ENCODE measurements at regions not wholly inside any gene's neighbourhood (a gene's known extent, or its start where the extent isn't known, plus 50 kb on each side); places are given as distances from the start of the nearest gene placed in this dataset.

DNA sequence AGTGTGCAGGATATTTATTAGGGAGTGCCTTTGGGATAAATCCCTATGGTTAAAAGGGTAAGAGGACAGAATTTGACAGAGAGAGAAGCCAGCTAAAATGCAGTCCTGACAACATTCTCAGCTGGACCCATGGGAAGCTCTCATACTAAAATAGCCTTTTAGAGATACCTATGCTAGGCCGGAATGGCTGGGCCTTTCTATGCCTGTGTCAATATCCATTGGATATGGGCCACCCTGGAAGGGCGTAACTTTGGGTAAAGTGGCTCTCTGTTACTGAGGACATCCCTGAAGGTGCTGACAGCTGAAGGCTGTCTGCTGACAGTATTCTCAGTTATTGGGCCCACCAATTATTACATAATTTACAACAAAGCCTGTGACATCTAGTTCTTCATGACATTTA lies 613.0 kb upstream of the B3GALT2 start:
- H3K27me3 Mint-ChIP-seq (ENCODE audit: low read depth in 3 of 3): peaks cover 0 to 3% (median 0%) of the 10 kb centered on the region in 3 donors
- H3K4me1 Mint-ChIP-seq: no peaks in the 10 kb centered on the region
- no peak overlapping the region for H3K27ac Mint-ChIP-seq
- no peaks in the 10 kb centered on the region for H3K36me3 Mint-ChIP-seq
- no peak for DNase-seq
- peaks cover 0 to 6% (median 1%) of the 10 kb centered on the region in 6 donors for H3K9me3 Mint-ChIP-seq
- H3K4me3 Mint-ChIP-seq: no peak overlapping the region

GRCh38 chr1:193794239-193794638 lies 607.8 kb upstream of the B3GALT2 start:
- H3K27me3 Mint-ChIP-seq (ENCODE audit: low read depth in 3 of 3): no peaks in the 10 kb centered on the region
- no peak overlapping the region for H3K27ac Mint-ChIP-seq
- no peaks in the 10 kb centered on the region for H3K4me1 Mint-ChIP-seq
- H3K9me3 Mint-ChIP-seq: peaks cover 0 to 2% (median 0%) of the 10 kb centered on the region in 6 donors
- H3K4me3 Mint-ChIP-seq: no peak overlapping the region
- no peak for DNase-seq
- H3K36me3 Mint-ChIP-seq: no peaks in the 10 kb centered on the region

DNA sequence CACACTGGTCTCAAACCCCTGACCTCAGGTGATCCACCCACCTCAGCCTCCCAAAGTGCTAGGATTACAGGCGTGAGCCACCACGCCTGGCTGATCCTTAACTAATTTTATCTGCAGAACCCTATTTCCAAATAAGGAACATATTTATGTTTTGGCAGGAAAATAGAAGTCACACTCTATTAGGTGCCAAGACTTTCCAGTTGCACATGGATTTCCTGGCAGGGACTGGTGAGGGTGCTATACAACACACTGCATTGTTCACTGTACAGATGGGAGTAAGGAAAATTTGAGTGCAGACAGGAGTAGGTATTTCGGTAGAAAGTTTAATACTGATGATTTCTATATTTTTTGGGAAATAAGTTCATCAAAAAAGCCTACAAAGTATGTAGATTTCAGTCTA lies 605.3 kb upstream of the B3GALT2 start:
- Mint-ChIP-seq H3K9me3 (peaks cover 0 to 2% (median 0%) of the 10 kb centered on the region in 6 donors), H3K27ac (no peak overlapping the region), H3K36me3 (no peaks in the 10 kb centered on the region), H3K4me3 (no peak overlapping the region), H3K27me3 (ENCODE audit: low read depth in 3 of 3) (no peaks in the 10 kb centered on the region), H3K4me1 (no peaks in the 10 kb centered on the region)
- no peak for DNase-seq

GRCh38 chr1:193787061-193787460 lies 600.6 kb upstream of the B3GALT2 start:
- no peak overlapping the region for H3K4me3 Mint-ChIP-seq
- H3K27ac Mint-ChIP-seq: no peak overlapping the region
- no peak for DNase-seq

DNA sequence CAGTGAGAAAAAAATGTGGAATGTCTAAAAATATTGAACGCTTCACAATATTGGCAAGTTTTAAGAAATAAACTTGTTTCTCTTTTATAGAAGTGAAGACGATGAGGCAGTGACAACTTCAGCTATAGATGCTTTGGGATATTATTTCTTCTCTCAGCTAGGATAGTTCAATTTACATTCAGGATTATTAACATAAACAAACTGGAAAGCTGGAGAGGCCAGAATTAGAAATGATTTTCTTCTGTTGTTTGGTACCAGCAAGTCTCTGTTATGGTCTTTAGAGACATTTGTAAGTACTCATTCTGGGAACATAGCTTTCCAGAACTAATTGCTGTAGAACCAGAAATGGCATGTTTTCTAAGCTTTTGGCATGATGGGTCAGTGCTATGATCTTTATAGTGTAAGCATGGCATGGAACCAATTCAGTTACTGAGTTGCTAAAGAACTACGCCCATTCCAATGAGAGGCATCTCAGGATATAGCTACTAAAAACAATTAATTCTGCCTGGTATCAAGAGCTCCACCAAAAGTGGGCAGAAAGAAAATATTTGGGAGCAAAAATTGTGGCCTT lies 599.5 kb upstream of the B3GALT2 start:
- H3K4me3 Mint-ChIP-seq: no peak overlapping the region
- no peaks in the 10 kb centered on the region for H3K36me3 Mint-ChIP-seq
- no peak overlapping the region for H3K27ac Mint-ChIP-seq
- H3K4me1 Mint-ChIP-seq: no peaks in the 10 kb centered on the region
- H3K9me3 Mint-ChIP-seq: no peaks in the 10 kb centered on the region
- no peak for DNase-seq
- H3K27me3 Mint-ChIP-seq (ENCODE audit: low read depth in 3 of 3): no peaks in the 10 kb centered on the region

More at GRCh38 chr1:193787061-193787460, 600.6 kb upstream of the B3GALT2 start:
- H3K9me3 Mint-ChIP-seq: peaks cover 0 to 2% (median 0%) of the 10 kb centered on the region in 6 donors
- no peaks in the 10 kb centered on the region for H3K27me3 Mint-ChIP-seq (ENCODE audit: low read depth in 3 of 3)
- H3K4me1 Mint-ChIP-seq: no peaks in the 10 kb centered on the region
- no peaks in the 10 kb centered on the region for H3K36me3 Mint-ChIP-seq

GRCh38 chr1:193774536-193775323 lies 588.3 kb upstream of the B3GALT2 start:
- peaks cover 0 to 2% (median 2%) of the 10 kb centered on the region in 3 donors for H3K27me3 Mint-ChIP-seq (ENCODE audit: low read depth in 3 of 3)
- no peaks in the 10 kb centered on the region for H3K4me1 Mint-ChIP-seq
- H3K27ac Mint-ChIP-seq: no peak overlapping the region
- peaks cover 0 to 14% (median 5%) of the 10 kb centered on the region in 6 donors for H3K9me3 Mint-ChIP-seq
- no peak for DNase-seq
- H3K4me3 Mint-ChIP-seq: no peak overlapping the region
- peaks cover 0 to 3% (median 0%) of the 10 kb centered on the region in 3 donors for H3K36me3 Mint-ChIP-seq

DNA sequence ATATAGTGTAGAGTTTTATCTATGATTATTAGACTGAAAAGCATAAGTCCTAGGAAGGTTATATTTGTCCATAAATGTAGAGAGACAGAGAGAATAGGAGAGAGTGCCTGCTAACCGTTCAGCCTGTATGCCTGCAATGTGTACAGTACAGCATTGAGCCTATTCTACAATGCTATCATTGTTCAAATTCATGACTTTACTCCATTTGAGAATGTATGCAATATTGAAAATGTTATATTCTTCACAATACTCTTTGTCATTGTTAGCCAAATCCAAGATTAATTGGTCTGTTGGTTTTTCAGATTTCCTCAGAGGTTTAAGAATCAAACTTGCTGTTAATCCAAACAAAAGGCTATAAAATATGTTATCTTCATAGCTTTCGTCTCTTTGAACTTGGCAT lies 585.2 kb upstream of the B3GALT2 start:
- Mint-ChIP-seq H3K4me1 (no peaks in the 10 kb centered on the region), H3K36me3 (peaks cover 0 to 3% (median 0%) of the 10 kb centered on the region in 3 donors), H3K4me3 (no peak overlapping the region), H3K27ac (no peak overlapping the region), H3K27me3 (ENCODE audit: low read depth in 3 of 3) (peaks cover 0 to 2% (median 2%) of the 10 kb centered on the region in 3 donors), H3K9me3 (peaks cover 0 to 14% (median 5%) of the 10 kb centered on the region in 6 donors)
- DNase-seq: no peak

- Mint-ChIP-seq H3K4me1 (no peaks in the 10 kb centered on the region), H3K27me3 (ENCODE audit: low read depth in 3 of 3) (peaks cover 0 to 2% (median 0%) of the 10 kb centered on the region in 3 donors), H3K36me3 (no peaks in the 10 kb centered on the region), H3K4me3 (no peak overlapping the region), H3K9me3 (peaks cover 0 to 2% (median 0%) of the 10 kb centered on the region in 6 donors), H3K27ac (no peak overlapping the region)
- DNase-seq: no peak
Observed at GRCh38 chr1:193769651-193770050, 583.2 kb upstream of the B3GALT2 start.

DNA sequence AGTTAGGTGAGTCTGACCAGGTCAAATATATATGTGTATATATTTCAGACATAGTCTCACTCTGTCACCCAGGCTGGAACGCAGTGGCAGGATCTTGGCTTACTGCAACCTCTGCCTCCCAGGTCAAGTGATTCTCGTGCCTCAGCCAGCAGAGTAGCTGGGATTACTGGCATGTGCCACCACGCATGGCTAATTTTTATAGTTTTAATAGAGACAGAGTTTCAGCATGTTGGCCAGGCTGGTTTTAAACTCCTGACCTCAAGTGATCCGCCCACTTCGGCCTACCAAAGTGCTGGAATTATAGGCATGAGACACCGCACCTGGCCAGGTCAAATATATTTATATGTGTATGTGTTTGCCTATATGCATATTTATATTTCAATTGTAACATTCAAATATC lies 581.5 kb upstream of the B3GALT2 start:
- no peak for DNase-seq
- Mint-ChIP-seq H3K27ac (no peak overlapping the region), H3K36me3 (no peaks in the 10 kb centered on the region), H3K27me3 (ENCODE audit: low read depth in 3 of 3) (peaks cover 0 to 2% (median 0%) of the 10 kb centered on the region in 3 donors), H3K4me3 (no peak overlapping the region), H3K4me1 (no peaks in the 10 kb centered on the region), H3K9me3 (no peaks in the 10 kb centered on the region)

GRCh38 chr1:193766329-193766728 lies 579.9 kb upstream of the B3GALT2 start:
- Mint-ChIP-seq H3K36me3 (no peaks in the 10 kb centered on the region), H3K4me3 (no peak overlapping the region), H3K9me3 (no peaks in the 10 kb centered on the region), H3K4me1 (no peaks in the 10 kb centered on the region), H3K27ac (no peak overlapping the region), H3K27me3 (ENCODE audit: low read depth in 3 of 3) (peaks cover 0 to 2% (median 0%) of the 10 kb centered on the region in 3 donors)
- no peak for DNase-seq

DNA sequence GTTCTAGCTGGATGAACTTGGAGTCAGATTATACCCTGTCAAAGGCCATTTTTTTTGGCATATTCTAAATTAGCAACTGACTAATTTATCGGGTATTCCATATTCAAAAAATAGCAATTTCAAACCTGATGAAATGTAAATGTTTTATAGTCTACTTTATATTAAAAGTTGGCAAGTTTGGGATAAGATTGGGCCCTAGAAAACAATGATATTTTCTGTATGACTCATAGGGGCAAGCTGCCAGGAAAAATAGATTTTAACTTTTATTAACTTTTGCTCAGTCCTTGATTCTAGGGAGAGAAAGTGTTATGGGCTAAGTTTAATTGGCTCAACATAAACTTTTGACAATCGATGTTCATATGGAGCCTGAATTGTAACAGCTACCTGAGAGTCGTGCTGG lies 576.9 kb upstream of the B3GALT2 start:
- Mint-ChIP-seq H3K9me3 (no peaks in the 10 kb centered on the region), H3K4me1 (no peaks in the 10 kb centered on the region), H3K27ac (no peak overlapping the region), H3K27me3 (ENCODE audit: low read depth in 3 of 3) (no peaks in the 10 kb centered on the region), H3K4me3 (no peak overlapping the region), H3K36me3 (no peaks in the 10 kb centered on the region)
- DNase-seq: no peak

DNA sequence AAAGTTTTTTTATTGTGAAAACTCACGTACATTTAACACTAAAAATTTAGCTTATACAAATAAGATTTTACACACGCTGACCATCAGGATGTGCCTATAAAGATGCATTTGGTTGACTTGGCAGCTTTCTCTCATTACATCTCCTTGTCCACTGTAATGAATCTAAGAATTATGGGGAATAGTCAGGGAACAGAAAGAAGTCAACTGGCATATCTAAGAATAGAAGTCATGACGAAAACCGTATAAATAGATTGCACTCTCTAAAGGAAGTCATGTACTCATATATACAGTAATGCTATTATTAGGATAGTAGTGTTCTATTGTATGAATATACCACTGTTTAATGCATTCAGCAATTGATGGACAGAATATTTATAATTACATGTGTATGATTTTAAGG lies 575.8 kb upstream of the B3GALT2 start:
- no peaks in the 10 kb centered on the region for H3K9me3 Mint-ChIP-seq
- no peaks in the 10 kb centered on the region for H3K36me3 Mint-ChIP-seq
- H3K4me1 Mint-ChIP-seq: no peaks in the 10 kb centered on the region
- no peak overlapping the region for H3K4me3 Mint-ChIP-seq
- no peak overlapping the region for H3K27ac Mint-ChIP-seq
- no peaks in the 10 kb centered on the region for H3K27me3 Mint-ChIP-seq (ENCODE audit: low read depth in 3 of 3)
- DNase-seq: no peak

- no peak for DNase-seq
- H3K27me3 Mint-ChIP-seq (ENCODE audit: low read depth in 3 of 3): no peaks in the 10 kb centered on the region
- H3K4me3 Mint-ChIP-seq: no peak overlapping the region
- no peak overlapping the region for H3K27ac Mint-ChIP-seq
- no peaks in the 10 kb centered on the region for H3K9me3 Mint-ChIP-seq
- no peaks in the 10 kb centered on the region for H3K36me3 Mint-ChIP-seq
- H3K4me1 Mint-ChIP-seq: no peaks in the 10 kb centered on the region
Observed at GRCh38 chr1:193755441-193755840, 569.0 kb upstream of the B3GALT2 start.

DNA sequence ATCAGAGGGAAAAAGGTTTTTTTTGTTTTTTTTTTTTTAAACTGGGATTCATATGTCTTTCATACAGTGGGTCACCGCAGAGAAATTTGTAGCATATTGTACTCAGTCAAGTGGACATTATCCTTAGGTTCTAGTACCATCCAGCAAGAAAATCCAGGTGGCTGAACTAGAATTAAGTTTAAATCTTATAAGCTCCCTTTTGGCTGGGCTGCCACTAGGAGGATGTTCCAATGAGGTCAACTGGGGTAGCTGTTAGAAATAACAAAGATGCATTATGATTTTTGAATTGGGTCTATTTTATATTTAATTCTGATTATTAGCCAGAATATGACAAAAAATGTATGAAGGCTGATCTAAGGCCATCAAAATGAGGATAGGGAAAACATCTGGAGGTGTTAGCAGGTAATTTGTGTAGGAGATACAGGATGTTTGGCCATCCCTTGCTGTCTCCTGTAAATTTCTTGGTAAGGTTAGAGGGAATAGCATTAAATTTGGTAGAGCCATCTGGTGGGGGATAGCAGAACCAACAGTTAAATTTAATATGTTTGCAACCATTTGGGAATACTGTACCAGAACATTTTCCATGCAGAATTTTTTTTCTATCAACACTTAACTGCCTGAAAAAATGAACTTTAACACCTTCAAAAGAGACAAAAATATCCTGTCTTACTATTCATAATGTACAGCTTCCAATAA lies 568.5 kb upstream of the B3GALT2 start:
- Mint-ChIP-seq H3K9me3 (no peaks in the 10 kb centered on the region), H3K27ac (no peak overlapping the region), H3K36me3 (no peaks in the 10 kb centered on the region), H3K27me3 (ENCODE audit: low read depth in 3 of 3) (no peaks in the 10 kb centered on the region), H3K4me1 (no peaks in the 10 kb centered on the region), H3K4me3 (no peak overlapping the region)
- peak in 1 of 3 donors; percentile 3 for DNase-seq
